HFF-Myc (cell line): ENCODE measurements at regions not wholly inside any gene's neighbourhood (a gene's known extent, or its start where the extent isn't known, plus 50 kb on each side); places are given as distances from the start of the nearest gene placed in this dataset.
"Not testable (repeated sequence)": the region's sequence is repeated elsewhere in the genome, so short reads cannot be mapped to it uniquely, and the experiment has no call there.

Experiments
- DNase-seq: peaks from one replicate; pipeline ENCODE4 v3.0.0-alpha.2; 2011; ENCODE audit warnings: low read depth; ENCODE audit errors: extremely low read depth
- H3K4me3 ChIP-seq: replicated peaks from 2 replicates; pipeline ENCODE4 v1.5.1; 2011; ENCODE audit warnings: low read depth, mild to moderate bottlenecking, control low read depth, low read length
- CTCF ChIP-seq: IDR thresholded peaks from 2 replicates; pipeline ENCODE4 v1.5.1; 2012; ENCODE audit warnings: mild to moderate bottlenecking, low read depth, low read length, control low read depth; ENCODE audit errors: missing control alignments

GRCh38 chr3:71930056-71930991, 145.4 kb upstream of the PROK2 start:
- no peak overlapping the region for H3K4me3 ChIP-seq
- no peak for DNase-seq
- peak; percentile 32 for TF ChIP-seq CTCF

DNA sequence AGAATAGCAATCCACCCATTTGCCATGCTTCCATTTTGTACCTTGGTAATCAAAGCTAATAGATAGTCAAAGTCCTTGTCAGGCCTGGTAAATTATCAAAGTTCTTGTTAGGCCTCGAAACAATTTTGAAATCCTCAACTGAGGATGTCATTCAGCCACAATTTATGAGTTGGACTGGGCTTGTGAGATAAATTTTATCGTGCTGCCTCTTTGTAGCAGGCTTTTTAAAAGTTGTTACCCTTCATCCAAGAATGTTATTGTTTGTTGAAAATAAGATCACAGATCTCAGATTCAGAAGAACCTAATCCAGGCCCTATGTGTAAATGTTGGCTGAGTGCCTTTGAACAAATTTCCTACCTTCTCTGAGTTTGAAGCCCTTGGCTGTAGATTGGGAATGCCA, 143.3 kb upstream of the PROK2 start:
- no peak for DNase-seq
- TF ChIP-seq CTCF: no peak
- no peak overlapping the region for H3K4me3 ChIP-seq

DNA sequence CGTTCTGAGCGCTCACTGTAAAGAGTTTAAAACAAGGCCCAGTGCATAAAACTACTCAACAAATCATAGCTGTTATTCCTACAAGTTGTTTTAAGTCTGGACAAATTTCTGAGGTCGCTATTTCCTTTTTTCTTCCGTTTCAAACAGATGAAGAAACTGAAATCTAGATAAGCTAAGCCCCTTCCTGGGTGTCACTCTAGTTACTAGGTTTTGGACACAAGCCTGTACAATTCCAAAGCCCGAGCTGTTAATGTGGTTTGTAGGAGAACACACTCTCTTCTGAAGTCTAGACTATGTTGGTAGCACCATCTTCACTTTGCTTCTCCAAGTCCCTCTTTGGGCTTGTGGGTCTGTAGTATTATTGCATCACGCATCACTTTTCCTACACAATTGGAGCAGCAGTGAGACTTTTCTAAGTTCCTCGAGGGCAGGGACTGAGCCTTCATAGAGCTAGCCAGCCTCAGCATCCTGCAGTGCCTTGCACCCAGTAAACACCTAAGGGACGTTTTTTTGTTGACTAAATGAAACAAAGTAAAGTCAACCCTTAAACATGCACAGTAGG, 142.6 kb upstream of the PROK2 start:
- no peak for DNase-seq
- no peak for TF ChIP-seq CTCF
- H3K4me3 ChIP-seq: no peak overlapping the region

GRCh38 chr3:71926616-71927015, 141.7 kb upstream of the PROK2 start:
- DNase-seq: no peak
- no peak overlapping the region for H3K4me3 ChIP-seq
- no peak for TF ChIP-seq CTCF

GRCh38 chr3:71926262-71926600, 141.3 kb upstream of the PROK2 start:
- TF ChIP-seq CTCF: no peak
- DNase-seq: no peak
- H3K4me3 ChIP-seq: no peak overlapping the region

DNA sequence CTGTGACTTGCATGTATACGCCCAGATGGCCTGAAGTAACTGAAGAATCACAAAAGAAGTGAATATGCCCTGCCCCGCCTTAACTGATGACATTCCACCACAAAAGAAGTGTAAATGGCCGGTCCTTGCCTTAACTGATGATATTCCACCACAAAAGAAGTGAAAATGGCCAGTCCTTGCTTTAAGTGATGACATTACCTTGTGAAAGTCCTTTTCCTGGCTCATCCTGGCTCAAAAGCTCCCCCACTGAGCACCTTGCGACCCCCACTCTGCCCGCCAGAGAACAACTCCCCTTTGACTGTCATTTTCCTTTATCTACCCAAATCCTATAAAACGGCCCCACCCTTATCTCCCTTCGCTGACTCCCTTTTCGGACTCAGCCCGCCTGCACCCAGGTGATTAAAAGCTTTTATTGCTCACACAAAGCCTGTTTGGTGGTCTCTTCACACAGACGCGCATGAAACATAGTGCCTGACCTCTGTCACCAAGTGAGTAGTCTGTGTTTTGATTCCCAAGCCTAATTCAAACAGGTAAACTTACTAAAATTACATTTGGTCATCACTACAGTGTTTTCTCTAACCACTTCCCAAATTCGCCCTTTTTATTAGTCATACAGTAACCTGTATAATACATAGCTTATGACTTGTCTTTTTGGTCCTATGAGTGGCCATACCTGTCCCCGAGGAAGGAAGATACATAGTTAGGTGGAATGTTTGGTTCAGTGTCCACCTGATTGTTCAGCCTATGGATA, 140.7 kb upstream of the PROK2 start:
- DNase-seq, H3K4me3 ChIP-seq: not testable (repeated sequence)

GRCh38 chr3:71924721-71925120, 139.8 kb upstream of the PROK2 start:
- TF ChIP-seq CTCF: no peak
- no peak overlapping the region for H3K4me3 ChIP-seq
- no peak for DNase-seq
